Neural cell (in vitro differentiated cells): ENCODE measurements at regions not wholly inside any gene's neighbourhood (a gene's known extent, or its start where the extent isn't known, plus 50 kb on each side); places are given as distances from the start of the nearest gene placed in this dataset.

Experiments
- H2AFZ ChIP-seq: fragments of 200-600, 300-800 bp; sonication (generic), shearing (Covaris generic); 2 replicates; pipeline ENCODE4 v1.6.0; 2014; ENCODE audit warnings: low read depth, mild to moderate bottlenecking, antibody characterized with exemption, low read length, moderate library complexity
- H3F3A ChIP-seq: fragments of 200-600 bp; shearing (Covaris generic); 2 replicates; pipeline ENCODE4 v1.6.1; 2016; ENCODE audit warnings: mild to moderate bottlenecking, moderate library complexity, mixed read lengths, antibody characterized with exemption, low read length; ENCODE audit not compliant: insufficient read depth, poor library complexity, severe bottlenecking
- H3K27ac ChIP-seq: fragments of 200-600, 300-800 bp; sonication (generic), shearing (Covaris generic); 2 replicates; pipeline ENCODE4 v1.5.1; 2014; ENCODE audit warnings: mild to moderate bottlenecking, low read length, moderate library complexity
- H3K27me3 ChIP-seq: fragments of 300-800, 200-600 bp; sonication (generic), shearing (Covaris generic); 2 replicates; pipeline ENCODE4 v1.6.0; 2014; ENCODE audit warnings: mild to moderate bottlenecking, low read depth, low read length, moderate library complexity; ENCODE audit not compliant: insufficient read depth
- H3K36me3 ChIP-seq: fragments of 300-800, 200-600 bp; sonication (generic), shearing (Covaris generic); 2 replicates; pipeline ENCODE4 v1.5.1; 2014; ENCODE audit warnings: mild to moderate bottlenecking, antibody characterized with exemption, low read length, moderate library complexity; ENCODE audit not compliant: insufficient read depth
- H3K4me2 ChIP-seq: fragments of 300-800, 200-600 bp; sonication (generic), shearing (Covaris generic); 2 replicates; pipeline ENCODE4 v1.6.0; 2014; ENCODE audit warnings: mild to moderate bottlenecking, low read length
- H3K4me3 ChIP-seq: fragments of 300-800, 200-600 bp; sonication (generic), shearing (Covaris generic); 2 replicates; pipeline ENCODE4 v1.5.1; 2014; ENCODE audit warnings: mild to moderate bottlenecking, low read length, moderate library complexity
- H3K79me2 ChIP-seq: fragments of 200-600 bp; shearing (Covaris generic); replicated peaks from 2 replicates; pipeline ENCODE4 v1.6.0; 2014; ENCODE audit warnings: mild to moderate bottlenecking, low read length, moderate library complexity; ENCODE audit not compliant: insufficient read depth
- H3K9ac ChIP-seq: fragments of 300-800, 200-600 bp; sonication (generic), shearing (Covaris generic); 2 replicates; pipeline ENCODE4 v1.6.1; 2016; ENCODE audit warnings: mild to moderate bottlenecking, low read length, mixed read lengths
- H3K9me2 ChIP-seq: fragments of 200-600 bp; shearing (Covaris generic); 2 replicates; pipeline ENCODE4 v1.6.1; 2016; ENCODE audit warnings: mild to moderate bottlenecking, low read length, mixed read lengths; ENCODE audit not compliant: insufficient read depth
- H3K9me3 ChIP-seq: fragments of 200-600, 300-800 bp; sonication (generic), shearing (Covaris generic); 2 replicates; pipeline ENCODE4 v1.6.1; 2016; ENCODE audit warnings: mild to moderate bottlenecking, mixed run types, low read length, moderate library complexity, mixed read lengths
- H4K20me1 ChIP-seq: fragments of 200-600 bp; shearing (Covaris generic); 2 replicates; pipeline ENCODE4 v1.6.1; 2016; ENCODE audit warnings: mild to moderate bottlenecking, mixed run types; ENCODE audit not compliant: insufficient read depth
- EP300 ChIP-seq: fragments of 450-650 bp; conservative IDR thresholded peaks from 2 replicates; pipeline ENCODE4 v1.6.1; 2014; ENCODE audit warnings: antibody characterized with exemption, mild to moderate bottlenecking, moderate library complexity; ENCODE audit not compliant: poor library complexity, severe bottlenecking
- EZH2 ChIP-seq: fragments of 200-600, 300-800 bp; shearing (Covaris generic), sonication (generic); IDR thresholded peaks from 2 replicates; pipeline ENCODE4 v1.6.1; 2014; ENCODE audit warnings: antibody characterized with exemption, low read length, borderline replicate concordance, mild to moderate bottlenecking; ENCODE audit not compliant: insufficient read depth, poor library complexity, severe bottlenecking
- MXI1 ChIP-seq: fragments of 450-650 bp; conservative IDR thresholded peaks from 2 replicates; pipeline ENCODE4 v1.6.1; 2014; ENCODE audit warnings: antibody characterized with exemption, mild to moderate bottlenecking; ENCODE audit not compliant: poor library complexity, severe bottlenecking
- POLR2AphosphoS5 ChIP-seq: IDR thresholded peaks from 2 replicates; pipeline ENCODE4 v1.6.1; 2012
- RAD21 ChIP-seq: fragments of 450-650 bp; conservative IDR thresholded peaks from 2 replicates; pipeline ENCODE4 v1.6.1; 2014; ENCODE audit warnings: antibody characterized with exemption, mild to moderate bottlenecking, moderate library complexity
- SMC3 ChIP-seq: fragments of 450-650 bp; conservative IDR thresholded peaks from 2 replicates; pipeline ENCODE4 v1.6.1; 2014; ENCODE audit warnings: antibody characterized with exemption, mild to moderate bottlenecking, moderate library complexity; ENCODE audit not compliant: poor library complexity
- TAF1 ChIP-seq: IDR thresholded peaks from 2 replicates; pipeline ENCODE4 v1.6.1; 2012; ENCODE audit warnings: low read depth
- TF ChIP-seq, protein P1 (sequence below): IDR thresholded peaks from 2 replicates; pipeline ENCODE4 v1.6.1; 2012; ENCODE audit warnings: borderline replicate concordance
- TF ChIP-seq, protein P2 (sequence below): fragments of 450-650 bp; IDR thresholded peaks from 2 replicates; pipeline ENCODE4 v1.5.1; 2014; ENCODE audit warnings: antibody characterized with exemption, mild to moderate bottlenecking, moderate library complexity; ENCODE audit not compliant: poor library complexity, severe bottlenecking

DNA sequence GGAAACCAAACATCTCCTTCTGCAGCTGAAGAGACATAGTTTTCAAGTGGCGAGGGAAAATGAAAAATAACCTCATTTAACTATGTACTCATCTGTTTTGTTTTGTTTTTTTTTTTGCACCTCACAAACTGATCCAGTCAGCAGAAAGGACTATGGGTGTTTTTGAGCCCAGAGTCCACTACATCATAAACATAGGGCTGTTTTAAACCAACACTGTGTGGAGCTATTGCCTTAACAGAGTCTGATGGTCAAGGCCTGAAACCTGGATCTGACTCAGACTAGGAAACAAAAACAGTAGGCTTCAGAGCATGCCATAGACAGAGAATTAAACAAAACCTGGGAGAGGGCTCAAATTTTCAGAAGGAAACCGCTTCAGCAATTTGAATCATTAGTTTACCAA, 99.3 kb upstream of the FSHB start:
- Histone ChIP-seq H3K79me2 (no peaks in the 10 kb centered on the region), H3F3A (no peaks in the 10 kb centered on the region), H3K27me3 (no peaks in the 10 kb centered on the region), H3K9ac (no peak overlapping the region), H3K9me2 (no peaks in the 10 kb centered on the region), H3K36me3 (no peaks in the 10 kb centered on the region), H3K4me2 (no peak overlapping the region), H3K9me3 (no peaks in the 10 kb centered on the region), H3K27ac (no peak overlapping the region), H3K4me3 (no peak overlapping the region), H4K20me1 (no peaks in the 10 kb centered on the region), H2AFZ (no peak overlapping the region)
- no peak for TF ChIP-seq SMC3
- no peak for TF ChIP-seq EZH2
- TF ChIP-seq POLR2AphosphoS5, result no peak
- no peak for TF ChIP-seq RAD21
- TF ChIP-seq, protein P1, sequence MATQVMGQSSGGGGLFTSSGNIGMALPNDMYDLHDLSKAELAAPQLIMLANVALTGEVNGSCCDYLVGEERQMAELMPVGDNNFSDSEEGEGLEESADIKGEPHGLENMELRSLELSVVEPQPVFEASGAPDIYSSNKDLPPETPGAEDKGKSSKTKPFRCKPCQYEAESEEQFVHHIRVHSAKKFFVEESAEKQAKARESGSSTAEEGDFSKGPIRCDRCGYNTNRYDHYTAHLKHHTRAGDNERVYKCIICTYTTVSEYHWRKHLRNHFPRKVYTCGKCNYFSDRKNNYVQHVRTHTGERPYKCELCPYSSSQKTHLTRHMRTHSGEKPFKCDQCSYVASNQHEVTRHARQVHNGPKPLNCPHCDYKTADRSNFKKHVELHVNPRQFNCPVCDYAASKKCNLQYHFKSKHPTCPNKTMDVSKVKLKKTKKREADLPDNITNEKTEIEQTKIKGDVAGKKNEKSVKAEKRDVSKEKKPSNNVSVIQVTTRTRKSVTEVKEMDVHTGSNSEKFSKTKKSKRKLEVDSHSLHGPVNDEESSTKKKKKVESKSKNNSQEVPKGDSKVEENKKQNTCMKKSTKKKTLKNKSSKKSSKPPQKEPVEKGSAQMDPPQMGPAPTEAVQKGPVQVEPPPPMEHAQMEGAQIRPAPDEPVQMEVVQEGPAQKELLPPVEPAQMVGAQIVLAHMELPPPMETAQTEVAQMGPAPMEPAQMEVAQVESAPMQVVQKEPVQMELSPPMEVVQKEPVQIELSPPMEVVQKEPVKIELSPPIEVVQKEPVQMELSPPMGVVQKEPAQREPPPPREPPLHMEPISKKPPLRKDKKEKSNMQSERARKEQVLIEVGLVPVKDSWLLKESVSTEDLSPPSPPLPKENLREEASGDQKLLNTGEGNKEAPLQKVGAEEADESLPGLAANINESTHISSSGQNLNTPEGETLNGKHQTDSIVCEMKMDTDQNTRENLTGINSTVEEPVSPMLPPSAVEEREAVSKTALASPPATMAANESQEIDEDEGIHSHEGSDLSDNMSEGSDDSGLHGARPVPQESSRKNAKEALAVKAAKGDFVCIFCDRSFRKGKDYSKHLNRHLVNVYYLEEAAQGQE, result no peak
- TF ChIP-seq, protein P2, sequence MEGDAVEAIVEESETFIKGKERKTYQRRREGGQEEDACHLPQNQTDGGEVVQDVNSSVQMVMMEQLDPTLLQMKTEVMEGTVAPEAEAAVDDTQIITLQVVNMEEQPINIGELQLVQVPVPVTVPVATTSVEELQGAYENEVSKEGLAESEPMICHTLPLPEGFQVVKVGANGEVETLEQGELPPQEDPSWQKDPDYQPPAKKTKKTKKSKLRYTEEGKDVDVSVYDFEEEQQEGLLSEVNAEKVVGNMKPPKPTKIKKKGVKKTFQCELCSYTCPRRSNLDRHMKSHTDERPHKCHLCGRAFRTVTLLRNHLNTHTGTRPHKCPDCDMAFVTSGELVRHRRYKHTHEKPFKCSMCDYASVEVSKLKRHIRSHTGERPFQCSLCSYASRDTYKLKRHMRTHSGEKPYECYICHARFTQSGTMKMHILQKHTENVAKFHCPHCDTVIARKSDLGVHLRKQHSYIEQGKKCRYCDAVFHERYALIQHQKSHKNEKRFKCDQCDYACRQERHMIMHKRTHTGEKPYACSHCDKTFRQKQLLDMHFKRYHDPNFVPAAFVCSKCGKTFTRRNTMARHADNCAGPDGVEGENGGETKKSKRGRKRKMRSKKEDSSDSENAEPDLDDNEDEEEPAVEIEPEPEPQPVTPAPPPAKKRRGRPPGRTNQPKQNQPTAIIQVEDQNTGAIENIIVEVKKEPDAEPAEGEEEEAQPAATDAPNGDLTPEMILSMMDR, result no peak
- no peak for TF ChIP-seq TAF1
- TF ChIP-seq MXI1, result no peak
- TF ChIP-seq EP300, result no peak

DNA sequence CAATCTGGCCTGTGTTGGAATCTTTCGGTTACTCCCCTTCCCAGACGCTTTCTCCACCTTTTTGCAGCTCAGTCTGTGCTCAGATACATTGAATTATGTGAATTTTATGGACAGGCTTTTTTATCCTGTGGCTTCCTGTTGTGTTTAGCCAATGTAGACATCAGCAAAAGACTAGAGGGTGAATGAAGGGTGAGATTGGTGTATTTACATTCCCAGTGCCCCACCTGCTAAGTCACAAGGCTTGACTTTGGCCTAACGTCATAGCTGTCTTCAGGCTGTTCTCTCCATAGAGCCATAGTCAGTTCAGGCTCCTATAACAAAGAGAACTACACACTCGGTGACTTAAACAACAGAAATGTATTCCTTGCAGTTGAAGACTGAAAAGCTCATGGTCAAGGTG, 97.5 kb upstream of the FSHB start:
- Histone ChIP-seq H4K20me1 (no peaks in the 10 kb centered on the region), H3K9ac (no peak overlapping the region), H3K4me3 (no peak overlapping the region), H3K4me2 (no peak overlapping the region), H3K36me3 (no peaks in the 10 kb centered on the region), H3K9me2 (no peaks in the 10 kb centered on the region), H3F3A (no peaks in the 10 kb centered on the region), H3K27ac (no peak overlapping the region), H2AFZ (no peak overlapping the region), H3K9me3 (no peaks in the 10 kb centered on the region), H3K79me2 (no peaks in the 10 kb centered on the region), H3K27me3 (no peaks in the 10 kb centered on the region)
- no peak for TF ChIP-seq EP300
- TF ChIP-seq SMC3, result no peak
- TF ChIP-seq MXI1, result no peak
- TF ChIP-seq EZH2, result no peak
- no peak for TF ChIP-seq RAD21
- TF ChIP-seq, protein P2, result no peak
- TF ChIP-seq POLR2AphosphoS5, result no peak
- TF ChIP-seq, protein P1, result no peak
- no peak for TF ChIP-seq TAF1
